GM19035 (cell line): ENCODE measurements at regions not wholly inside any gene's neighbourhood (a gene's known extent, or its start where the extent isn't known, plus 50 kb on each side); places are given as distances from the start of the nearest gene placed in this dataset.
A peak's percentile ranks its signal among the peaks of the same experiment; 100 is the strongest.
"Not testable (repeated sequence)": the region's sequence is repeated elsewhere in the genome, so short reads cannot be mapped to it uniquely, and the experiment has no call there.

Experiments
- ATAC-seq: cut with Tn5 transposase; IDR thresholded peaks from one replicate; pipeline ENCODE4 v1.9.1; 2021; ENCODE audit not compliant: unreplicated experiment

DNA sequence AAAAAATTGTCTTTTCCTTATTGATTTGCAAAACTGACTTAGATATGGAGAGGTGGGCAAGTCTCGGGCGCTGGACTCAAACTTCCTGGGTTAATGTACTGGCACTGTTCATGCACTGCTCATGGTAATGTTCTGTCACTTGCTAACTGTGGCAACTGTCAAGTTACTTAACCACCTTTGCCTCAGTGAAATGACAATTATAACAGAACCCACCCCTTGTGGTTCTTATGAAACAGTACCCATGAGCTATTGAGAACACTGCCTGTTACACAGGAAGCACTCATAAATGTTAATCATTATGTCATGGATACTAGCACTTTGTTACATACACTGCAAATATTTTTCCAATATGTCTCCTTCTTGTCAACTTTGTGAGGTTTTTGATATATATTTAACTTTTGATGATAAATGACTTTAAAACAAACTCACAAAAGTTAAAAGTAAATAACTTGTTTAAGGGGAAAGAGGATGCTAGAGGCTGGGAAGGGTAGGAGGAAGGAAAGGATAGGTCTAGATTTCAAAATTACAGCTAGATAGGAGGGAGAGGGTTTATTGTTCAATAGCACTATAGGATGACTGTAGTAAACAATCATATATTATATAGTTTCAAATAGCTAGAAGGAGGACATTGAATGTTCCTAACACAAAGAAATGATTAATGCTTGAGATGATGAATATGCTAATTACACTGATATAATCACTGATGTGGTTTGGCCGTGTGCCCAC is 342.5 kb downstream of the ADGRL2 start:
- ATAC-seq = no peak

DNA sequence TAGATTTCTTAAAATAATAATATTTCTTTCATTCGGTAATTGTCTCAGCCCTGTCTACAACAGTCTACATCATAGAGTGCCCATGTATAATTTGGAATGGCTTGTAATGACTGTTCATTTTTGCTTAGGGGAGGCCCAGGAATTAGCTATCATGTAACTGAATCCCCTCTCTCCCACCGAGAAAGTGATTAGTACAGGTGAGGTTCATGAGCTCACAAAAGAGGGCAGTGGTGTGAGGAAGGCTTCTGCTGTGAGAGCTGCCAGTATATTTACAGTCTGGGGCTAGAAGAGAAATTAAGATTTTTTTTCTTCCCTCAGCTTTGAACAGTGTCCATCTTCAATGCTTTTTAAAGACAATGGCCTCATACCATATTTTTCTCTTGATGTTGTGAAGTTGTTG is 340.7 kb downstream of the ADGRL2 start:
- ATAC-seq = no peak

DNA sequence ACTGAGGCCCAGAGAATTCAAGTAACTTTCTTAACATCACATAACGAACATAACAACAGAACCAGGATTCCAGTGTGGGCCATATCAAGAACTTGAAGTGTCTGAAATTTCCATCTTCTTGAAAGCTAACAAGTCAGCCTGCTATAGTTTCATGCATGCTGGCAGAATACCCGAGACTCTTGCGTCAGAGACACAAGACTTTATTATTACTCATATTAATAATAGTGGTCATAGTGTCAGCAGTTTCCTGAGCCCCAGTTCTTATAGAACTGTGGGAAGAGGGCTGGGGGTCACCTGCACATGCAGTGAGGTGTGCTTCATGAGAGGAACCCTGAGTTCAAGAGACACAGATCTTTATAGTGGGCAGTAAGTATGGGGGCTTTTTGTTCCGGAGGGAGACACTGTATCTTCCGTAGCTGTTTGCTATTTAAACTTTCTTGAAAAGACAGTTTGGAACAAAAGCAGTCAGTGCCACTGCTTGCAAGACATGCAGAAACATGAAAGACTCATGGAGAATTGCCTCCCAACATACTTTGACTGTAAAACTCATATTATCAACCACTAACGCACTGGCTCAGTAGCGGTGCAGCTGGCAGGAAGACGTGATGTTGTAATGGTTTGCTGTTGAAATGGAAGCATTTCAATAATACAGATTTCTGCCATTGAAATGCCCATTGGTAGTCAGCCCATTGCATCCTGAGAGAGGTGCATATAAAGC is 339.2 kb downstream of the ADGRL2 start:
- ATAC-seq = no peak

DNA sequence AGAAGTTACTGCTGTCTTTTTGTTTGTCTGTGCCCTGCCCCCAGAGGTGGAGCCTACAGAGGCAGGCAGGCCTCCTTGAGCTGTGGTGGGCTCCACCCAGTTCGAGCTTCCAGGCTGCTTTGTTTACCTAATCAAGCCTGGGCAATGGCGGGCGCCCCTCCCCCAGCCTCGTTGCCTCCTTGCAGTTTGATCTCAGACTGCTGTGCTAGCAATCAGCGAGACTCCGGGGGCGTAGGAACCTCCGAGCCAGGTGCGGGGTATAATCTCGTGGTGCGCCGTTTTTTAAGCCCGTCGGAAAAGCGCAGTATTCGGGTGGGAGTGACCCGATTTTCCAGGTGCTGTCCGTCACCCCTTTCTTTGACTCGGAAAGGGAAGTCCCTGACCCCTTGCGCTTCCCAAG is 335.6 kb downstream of the ADGRL2 start:
- ATAC-seq = not testable (repeated sequence)

DNA sequence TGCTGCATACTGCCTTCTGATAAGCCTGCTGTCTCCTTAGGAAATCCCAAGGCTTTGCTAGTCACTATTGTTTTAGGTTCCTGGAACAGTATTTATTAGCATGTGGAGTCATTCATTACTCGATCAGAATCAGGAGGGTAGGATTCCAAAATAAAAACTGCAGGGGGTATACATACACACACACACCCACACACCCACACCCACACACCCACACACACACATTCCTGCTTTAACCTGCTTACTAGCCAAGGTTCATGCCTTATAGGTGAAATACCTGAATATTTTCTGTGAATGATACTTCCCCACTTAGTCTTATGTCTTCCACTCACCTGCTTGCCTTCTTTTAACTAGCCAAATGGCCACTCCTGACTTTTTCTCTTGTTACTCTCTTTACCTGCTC is 325.1 kb downstream of the ADGRL2 start:
- ATAC-seq = no peak

DNA sequence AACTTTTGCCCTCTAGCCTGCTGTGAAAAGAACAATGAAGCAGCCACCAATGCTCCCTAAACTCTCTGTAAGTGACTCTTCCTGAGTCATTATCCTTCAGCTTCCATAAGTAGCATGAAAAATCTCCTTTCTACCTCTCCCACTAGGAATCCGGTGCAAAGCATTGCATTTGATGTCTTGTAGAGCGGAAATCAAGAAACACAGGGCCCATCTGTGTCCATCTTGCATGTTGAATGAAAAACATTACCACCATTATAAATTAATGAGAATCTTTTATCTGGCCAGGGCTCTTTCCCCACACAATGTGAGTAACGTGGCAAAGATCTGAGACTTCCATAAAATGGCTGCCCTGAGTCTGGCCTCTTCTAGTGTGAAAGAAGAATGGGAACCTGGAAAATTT is 324.4 kb downstream of the ADGRL2 start:
- no peak for ATAC-seq

DNA sequence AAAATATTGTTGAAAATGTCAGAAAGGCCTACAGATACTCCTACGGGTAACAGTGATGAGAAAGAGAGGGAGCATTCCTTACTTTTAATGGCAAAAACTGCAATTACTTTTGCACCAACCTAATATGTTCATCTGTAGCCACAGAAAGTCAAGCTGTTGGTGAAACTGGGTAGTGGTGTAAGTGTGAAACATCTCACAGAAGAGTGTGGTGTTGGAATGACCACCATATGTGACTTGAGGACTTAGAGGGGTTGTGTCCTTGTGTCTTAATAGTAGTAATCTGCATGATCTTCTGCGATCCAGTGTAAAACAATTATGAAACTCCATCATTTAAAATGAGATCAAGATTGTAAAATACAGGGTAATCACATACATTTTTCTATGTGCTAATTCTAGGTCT is 320.7 kb downstream of the ADGRL2 start:
- ATAC-seq = no peak

DNA sequence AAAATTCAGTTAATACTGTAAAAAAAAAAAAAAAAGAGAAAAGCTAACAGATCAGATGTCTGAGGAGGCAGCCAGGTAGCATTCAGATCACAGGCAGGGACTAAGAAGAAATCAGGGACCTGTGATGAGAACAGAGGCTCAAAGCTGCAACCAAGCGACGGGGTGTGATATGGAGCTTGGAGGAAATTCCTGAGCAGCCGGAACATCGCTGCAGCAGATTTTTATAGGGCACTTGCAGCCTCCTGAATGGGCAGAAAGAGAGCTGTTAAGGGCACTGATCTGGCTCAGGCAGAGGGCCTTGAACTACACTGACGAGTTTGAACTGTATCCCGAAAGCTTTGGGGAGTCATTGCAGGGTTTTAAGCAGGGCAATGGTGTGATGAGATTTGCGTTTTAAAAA is 315.4 kb downstream of the ADGRL2 start:
- ATAC-seq = no peak

DNA sequence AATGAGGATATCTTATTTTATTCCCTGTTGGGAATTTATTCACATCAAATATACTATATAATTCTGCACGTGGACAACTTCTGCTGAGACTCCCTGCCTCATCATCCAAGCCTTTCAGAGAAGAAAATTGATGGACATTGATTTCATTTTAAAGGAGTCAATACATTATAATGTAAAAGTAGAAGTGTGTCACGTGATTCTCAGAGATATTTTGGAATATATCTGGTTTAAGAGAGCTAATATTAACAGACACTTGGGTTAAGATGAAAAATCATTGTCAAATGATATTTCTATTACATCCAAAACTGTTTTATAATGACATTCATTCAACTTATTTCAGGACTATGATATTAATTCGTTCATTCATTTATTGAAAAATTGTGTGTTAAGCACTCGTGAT is 314.2 kb downstream of the ADGRL2 start:
- ATAC-seq = no peak

DNA sequence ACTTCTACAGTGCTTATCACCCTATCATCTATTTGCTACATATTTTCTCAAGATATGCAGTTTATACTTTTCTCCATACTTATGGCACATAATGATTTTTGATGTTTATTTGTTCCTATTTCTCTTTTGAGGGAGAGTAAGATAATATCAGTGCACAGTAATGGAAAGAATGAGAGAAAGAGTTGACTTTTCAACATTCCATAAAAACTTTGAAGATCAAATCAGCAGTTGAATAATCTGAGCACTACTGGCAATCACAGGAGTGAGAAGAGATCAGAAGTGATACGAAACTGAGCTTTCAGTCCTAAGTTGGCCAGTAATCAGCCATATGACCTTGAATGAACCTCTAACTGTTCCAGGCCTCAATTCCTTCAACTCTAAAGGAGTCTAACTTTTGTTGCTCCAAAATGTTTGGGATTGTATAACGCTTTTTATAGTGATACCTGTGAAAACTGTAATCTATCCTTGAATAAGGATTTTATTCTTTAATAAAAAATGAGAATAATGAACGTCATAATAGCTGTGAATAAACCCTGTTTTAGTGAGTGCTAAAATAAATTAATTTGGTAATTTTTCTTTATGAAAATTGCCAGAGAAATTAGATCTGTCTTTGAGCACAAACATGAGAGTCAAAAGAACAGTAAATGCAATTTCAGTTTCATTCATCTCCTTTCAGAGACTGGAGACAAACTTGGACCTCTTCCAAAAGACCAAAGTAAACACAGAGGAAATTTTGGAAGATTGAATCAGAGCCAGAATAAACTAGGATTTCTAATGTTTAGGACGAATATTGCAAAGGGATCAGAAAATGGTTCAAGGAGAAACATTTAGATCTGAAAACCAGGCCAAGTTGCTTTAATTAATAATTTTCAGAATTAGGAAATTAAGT is 309.9 kb downstream of the ADGRL2 start:
- ATAC-seq = no peak

DNA sequence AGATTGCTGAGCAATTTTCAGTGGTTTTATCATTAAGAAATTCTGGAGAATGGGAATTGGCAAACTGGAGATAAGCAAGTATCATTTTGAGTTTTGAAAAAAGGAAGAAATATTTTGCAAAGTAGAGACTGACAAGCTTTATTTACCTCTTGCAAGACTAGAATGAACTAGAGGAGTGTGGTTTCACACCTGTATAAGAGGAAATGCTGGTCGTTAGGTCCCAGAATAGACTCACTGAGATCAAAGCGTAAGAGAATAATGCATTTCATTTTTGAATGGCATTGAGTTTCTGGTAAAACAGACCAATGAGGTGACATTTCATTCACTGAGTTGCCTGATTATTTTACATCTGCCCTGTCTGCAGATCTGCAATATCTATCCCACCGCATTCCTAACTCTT is 308.1 kb downstream of the ADGRL2 start:
- peak; percentile 89 for ATAC-seq

DNA sequence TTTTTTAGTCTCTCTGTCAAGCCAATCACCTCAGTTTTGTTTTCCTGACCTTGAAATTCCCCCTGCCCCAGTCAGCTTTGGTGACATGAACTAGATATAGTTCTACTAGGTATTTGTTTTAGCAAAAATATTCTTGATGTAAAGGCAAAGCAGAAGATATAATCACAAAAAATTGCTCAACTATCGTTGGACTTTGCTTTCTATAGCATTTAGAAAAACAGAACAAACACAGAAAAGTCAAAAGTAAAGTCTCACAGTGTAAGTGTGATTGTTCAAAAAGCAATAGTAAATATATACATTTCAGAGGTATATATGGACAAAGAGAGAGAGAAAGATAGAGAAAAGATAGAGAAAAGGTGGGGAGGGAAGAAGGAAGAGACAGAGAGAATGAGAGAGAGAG is 305.9 kb downstream of the ADGRL2 start:
- ATAC-seq = no peak

DNA sequence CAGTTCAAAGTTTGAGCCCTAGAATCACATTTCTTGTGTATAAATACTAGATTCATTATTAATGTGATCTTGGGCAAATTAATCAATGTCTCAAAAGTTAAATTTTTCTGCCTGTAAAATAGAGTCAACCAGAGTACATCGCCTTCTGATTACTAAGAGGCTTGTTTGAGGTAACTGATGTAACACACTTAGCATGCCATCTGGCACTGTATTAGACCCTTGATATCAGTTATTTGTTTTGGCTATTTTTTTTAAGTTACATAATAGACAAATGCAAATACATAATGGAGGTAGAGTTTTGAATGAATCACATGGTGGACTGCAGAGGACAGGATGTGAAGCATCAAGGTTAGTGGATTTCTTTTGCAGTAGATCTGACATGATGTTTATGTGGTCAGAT is 298.4 kb downstream of the ADGRL2 start:
- ATAC-seq = no peak

DNA sequence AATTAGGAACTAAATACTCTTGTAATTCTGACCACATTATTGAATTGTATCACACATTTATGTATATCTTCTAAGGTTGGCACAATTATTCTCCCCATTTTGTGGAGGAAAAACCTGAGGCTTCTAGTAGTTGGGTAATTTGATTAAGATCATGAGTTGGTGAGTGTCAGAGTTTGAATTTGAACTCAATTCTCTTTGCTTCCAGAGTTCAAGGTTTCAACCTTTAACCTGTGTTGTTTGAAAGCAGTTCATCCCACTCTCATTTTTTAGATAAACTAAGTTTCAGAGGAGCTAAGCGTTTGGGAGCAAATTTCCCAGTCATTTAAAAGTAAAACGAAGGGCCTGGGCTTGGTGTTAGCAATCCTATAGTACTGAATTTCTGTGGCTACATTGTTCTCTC is 293.4 kb downstream of the ADGRL2 start:
- ATAC-seq = no peak

DNA sequence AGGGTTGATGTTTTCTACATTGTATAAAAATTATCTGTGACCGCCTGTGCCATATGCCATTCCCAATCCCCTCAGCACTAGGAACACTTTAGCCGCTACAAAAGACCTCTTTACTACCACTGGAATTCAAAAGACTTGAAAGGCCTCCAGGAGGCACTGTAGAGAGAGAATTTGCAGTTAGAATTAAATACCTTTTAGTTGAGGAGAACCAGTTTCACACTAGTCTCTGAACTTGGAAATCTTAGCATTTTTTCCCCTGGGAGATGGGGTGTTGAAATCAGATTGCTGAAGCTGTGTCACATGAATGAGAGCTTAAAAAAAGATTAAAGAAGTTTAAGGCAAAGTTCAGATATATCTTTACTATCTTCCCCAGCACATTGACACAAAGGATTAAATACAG is 291.0 kb downstream of the ADGRL2 start:
- no peak for ATAC-seq

DNA sequence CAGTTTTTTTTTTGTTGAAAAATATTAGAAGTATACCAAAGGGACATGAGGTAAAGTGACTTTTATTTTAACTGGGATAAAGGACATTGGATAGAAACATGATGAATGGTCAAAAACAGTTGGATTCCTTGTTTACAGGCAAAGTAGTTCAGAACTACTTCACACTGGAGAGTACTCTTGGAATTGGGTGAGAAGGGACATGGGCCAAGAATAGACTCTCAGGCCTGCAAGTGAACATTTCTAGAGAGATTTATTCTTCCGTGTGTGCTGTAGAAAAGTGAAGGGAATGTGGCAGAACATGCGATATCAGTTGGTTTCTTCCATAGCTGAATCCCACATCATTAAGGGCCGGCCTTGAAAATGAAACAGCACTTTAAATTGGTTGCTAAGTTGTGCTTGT is 290.5 kb downstream of the ADGRL2 start:
- ATAC-seq = no peak

DNA sequence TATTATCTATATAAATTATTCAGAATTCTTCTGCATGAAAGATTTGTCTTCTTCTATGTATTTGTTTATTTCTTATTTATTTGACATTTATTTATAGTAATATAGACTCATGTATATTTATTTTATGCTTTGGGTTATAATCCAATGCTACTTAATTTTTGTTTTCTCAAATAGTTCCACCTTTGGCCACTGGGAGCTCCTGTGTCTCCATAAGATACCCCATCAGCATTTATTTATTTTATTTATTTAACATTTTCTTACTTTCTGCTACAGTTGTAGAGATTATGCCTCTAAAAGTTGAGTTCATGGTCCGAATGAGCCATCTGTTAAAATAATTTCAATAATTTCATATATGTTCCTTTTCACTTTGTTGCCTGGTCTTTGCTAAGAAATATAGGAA is 289.4 kb downstream of the ADGRL2 start:
- ATAC-seq = no peak

DNA sequence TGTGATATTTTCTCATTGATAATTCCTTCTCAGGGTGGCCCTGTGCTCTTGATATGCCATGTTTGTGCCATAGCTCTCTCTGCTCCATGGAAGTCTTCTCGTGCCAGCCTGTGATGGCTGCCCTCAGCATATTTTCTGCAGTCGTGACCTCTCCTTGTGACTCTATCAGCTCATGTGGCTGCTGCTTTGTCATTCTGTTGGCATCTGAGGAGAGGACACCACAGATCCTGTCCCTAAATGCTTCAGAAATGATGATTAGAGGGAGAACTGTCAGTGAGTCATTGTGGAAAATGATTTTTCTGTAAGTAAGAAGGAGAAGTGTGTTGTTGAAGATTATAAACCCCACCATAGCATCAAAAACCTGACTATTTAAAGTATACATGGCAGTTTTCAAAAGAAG is 286.0 kb downstream of the ADGRL2 start:
- no peak for ATAC-seq

DNA sequence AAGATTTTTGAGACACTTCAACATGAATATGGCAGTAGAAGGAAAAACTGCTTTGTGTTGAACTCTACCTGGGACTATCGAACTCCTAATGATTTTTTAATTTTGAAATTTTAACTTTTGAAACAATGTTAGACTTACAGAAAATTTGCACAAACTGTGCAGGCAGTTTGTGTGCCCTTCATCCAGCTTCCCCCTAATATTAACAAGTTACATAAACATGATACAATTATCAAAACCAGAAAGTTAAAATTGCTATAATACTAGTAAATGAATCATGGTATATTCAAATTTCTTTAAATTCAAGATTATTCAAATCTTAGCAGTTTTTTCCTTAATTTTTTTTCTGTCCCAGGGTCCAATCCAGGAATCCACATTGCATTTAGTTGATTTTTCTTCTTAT is 278.9 kb downstream of the ADGRL2 start:
- no peak for ATAC-seq

DNA sequence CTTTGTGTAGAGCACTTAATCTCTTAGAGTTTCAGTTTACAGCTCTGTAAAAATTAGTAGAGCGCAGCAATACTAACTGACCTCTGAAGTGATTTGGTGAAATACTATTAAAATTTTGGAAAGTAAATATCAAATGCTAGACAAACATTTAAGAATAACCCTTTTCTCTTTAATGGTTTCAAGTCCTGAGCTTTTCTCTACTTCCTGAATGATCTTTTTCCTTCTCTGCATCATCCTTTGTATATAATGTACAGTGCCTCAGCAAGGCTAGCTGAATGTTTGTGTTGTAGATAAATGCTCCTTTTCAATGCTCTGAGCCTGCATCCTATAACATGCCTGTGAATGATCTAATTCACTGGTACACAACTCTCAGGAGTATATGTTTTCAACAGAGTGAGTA is 272.9 kb downstream of the ADGRL2 start:
- ATAC-seq = no peak

DNA sequence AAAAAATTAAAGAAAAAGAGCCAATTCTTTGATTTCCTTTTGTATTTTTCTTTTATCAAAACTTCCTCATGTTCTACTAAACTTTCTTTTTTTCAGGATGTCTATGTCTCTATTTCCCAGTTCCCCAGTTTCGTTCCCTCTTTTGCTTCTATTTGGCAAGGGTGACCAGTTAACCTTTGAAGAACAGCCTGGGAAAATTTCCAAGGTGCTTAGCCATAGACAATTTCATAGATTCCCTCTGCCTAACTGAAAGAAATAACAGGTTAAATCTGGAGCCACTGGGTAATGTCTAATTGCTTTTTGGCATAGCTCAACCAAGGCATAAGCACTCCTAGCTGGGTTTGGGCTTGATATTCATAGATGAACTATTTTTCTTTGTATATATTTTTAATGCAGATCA is 272.3 kb downstream of the ADGRL2 start:
- ATAC-seq = no peak

DNA sequence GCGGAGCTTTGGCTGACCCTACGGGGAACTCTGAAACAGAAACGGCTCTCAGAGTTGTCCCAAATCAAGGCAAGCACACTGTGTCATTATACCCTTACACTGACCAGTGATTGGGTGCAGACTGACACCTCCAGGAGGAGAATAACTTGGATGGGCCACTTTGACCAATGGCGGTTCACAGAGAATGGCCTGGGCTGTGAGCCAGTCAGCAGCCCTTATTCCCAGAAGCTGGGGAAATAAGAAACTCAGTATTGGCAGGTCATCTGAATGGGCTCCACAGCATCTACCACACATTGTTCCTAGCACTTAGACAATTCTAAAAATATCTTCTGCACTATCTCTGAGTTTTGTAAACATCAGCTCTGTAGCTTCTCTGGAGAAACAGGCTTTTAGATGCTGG is 265.2 kb downstream of the ADGRL2 start:
- no peak for ATAC-seq
